IMR-90 (cell line): ENCODE measurements at regions not wholly inside any gene's neighbourhood (a gene's known extent, or its start where the extent isn't known, plus 50 kb on each side); places are given as distances from the start of the nearest gene placed in this dataset.

Experiments used
- ATAC-seq: fragments of 200-7000 bp; cut with Tn5 transposase; 2 replicates; pipeline ENCODE4 v1.9.1; 2020; ENCODE audit warnings: low read depth, mild to moderate bottlenecking, moderate library complexity
- BruUV-seq: library from RNA; stranded (reverse); fragments of 400-500 nt; replicated peaks from 2 replicates; lab custom pipeline; 2021; lab: Mats Ljungman, UMichigan
- CTCF ChIA-PET: fragments of 300-600 bp; formaldehyde crosslinking; extraction: SDS; loops from one replicate; lab custom pipeline; 2021; ENCODE audit warnings: antibody characterized with exemption; lab: Yijun Ruan, JAX
- POLR2A ChIA-PET: fragments of 300-600 bp; sonication (Branson Sonifier 250); formaldehyde crosslinking; loops from one replicate; lab custom pipeline; 2022; ENCODE audit warnings: antibody characterized with exemption; ENCODE audit not compliant: unreplicated experiment; lab: Charles Lee
- DNase-seq: peaks from one replicate; pipeline ENCODE4 v3.0.0; 2013
- H2AFZ ChIP-seq: replicated peaks from 2 replicates; pipeline ENCODE3; 2013; ENCODE audit warnings: low read length, mild to moderate bottlenecking; ENCODE audit not compliant: poor library complexity
- H2AK5ac ChIP-seq: 2 replicates; pipeline ENCODE4 v1.6.1; 2013; ENCODE audit warnings: low read depth, low read length, inconsistent platforms
- H2AK9ac ChIP-seq: replicated peaks from 2 replicates; pipeline ENCODE3; 2013; ENCODE audit warnings: mild to moderate bottlenecking, low read depth, low read length, moderate library complexity; ENCODE audit not compliant: poor library complexity
- H2BK120ac ChIP-seq: 2 replicates; pipeline ENCODE4 v1.6.1; 2013; ENCODE audit warnings: low read depth, low read length, inconsistent platforms
- H2BK15ac ChIP-seq: 3 replicates; pipeline ENCODE4 v1.6.1; 2013; ENCODE audit warnings: low read depth, low read length, inconsistent platforms
- H2BK20ac ChIP-seq: 2 replicates; pipeline ENCODE4 v1.6.1; 2013; ENCODE audit warnings: low read depth, mild to moderate bottlenecking, inconsistent platforms, low read length, moderate library complexity
- H2BK5ac ChIP-seq: 2 replicates; pipeline ENCODE4 v1.6.1; 2013; ENCODE audit warnings: mild to moderate bottlenecking, low read depth, low read length, inconsistent platforms; ENCODE audit not compliant: poor library complexity, severe bottlenecking
- H3K14ac ChIP-seq: replicated peaks from 2 replicates; pipeline ENCODE4 v1.6.1; 2013; ENCODE audit warnings: low read depth, low read length, inconsistent platforms
- H3K18ac ChIP-seq: 2 replicates; pipeline ENCODE4 v1.6.1; 2013; ENCODE audit warnings: low read depth, low read length, control low read depth
- H3K23ac ChIP-seq: 2 replicates; pipeline ENCODE4 v1.6.1; 2013; ENCODE audit warnings: low read depth, low read length, inconsistent platforms
- H3K27ac ChIP-seq: 2 replicates; pipeline ENCODE4 v1.5.1; 2013; ENCODE audit warnings: mild to moderate bottlenecking, control low read depth, low read length; ENCODE audit not compliant: insufficient read depth
- H3K27me3 ChIP-seq: 2 replicates; pipeline ENCODE4 v1.6.1; 2013; ENCODE audit warnings: low read length; ENCODE audit not compliant: control insufficient read depth, insufficient read depth
- H3K36me3 ChIP-seq: 2 replicates; pipeline ENCODE4 v1.6.1; 2013; ENCODE audit warnings: low read length, mixed read lengths; ENCODE audit not compliant: control insufficient read depth, insufficient read depth
- H3K4ac ChIP-seq: 2 replicates; pipeline ENCODE4 v1.6.1; 2013; ENCODE audit warnings: low read depth, low read length, inconsistent platforms
- H3K4me1 ChIP-seq: 2 replicates; pipeline ENCODE4 v1.6.1; 2013; ENCODE audit warnings: low read length, mixed read lengths; ENCODE audit not compliant: control insufficient read depth, insufficient read depth
- H3K4me2 ChIP-seq: 2 replicates; pipeline ENCODE4 v1.6.1; 2013; ENCODE audit warnings: low read depth, mild to moderate bottlenecking, control low read depth, low read length, moderate library complexity
- H3K4me3 ChIP-seq: 2 replicates; pipeline ENCODE4 v1.5.1; 2013; ENCODE audit warnings: low read depth, mild to moderate bottlenecking, control low read depth, low read length, moderate library complexity; ENCODE audit not compliant: insufficient read depth
- H3K56ac ChIP-seq: 2 replicates; pipeline ENCODE4 v1.6.1; 2013; ENCODE audit warnings: low read length, inconsistent platforms; ENCODE audit not compliant: insufficient read depth; ENCODE audit errors: extremely low read depth
- H3K79me1 ChIP-seq, 2 experiments: 2 replicates each; pipeline ENCODE4 v1.6.1; 2013; ENCODE audit warnings: low read length in 2 of 2, inconsistent platforms in 1 of 2, low read depth in 1 of 2
- H3K9ac ChIP-seq: 2 replicates; pipeline ENCODE4 v1.6.1; 2013; ENCODE audit warnings: low read depth, low read length, control low read depth
- H3K9me1 ChIP-seq: 2 replicates; pipeline ENCODE4 v1.6.1; 2013; ENCODE audit warnings: low read length, inconsistent platforms; ENCODE audit not compliant: insufficient read depth
- H3K9me3 ChIP-seq: 2 replicates; pipeline ENCODE4 v1.6.1; 2013; ENCODE audit warnings: low read length; ENCODE audit not compliant: control insufficient read depth, insufficient read depth
- H4K20me1 ChIP-seq: 2 replicates; pipeline ENCODE4 v1.6.1; 2013; ENCODE audit warnings: low read length, inconsistent platforms; ENCODE audit not compliant: insufficient read depth
- H4K5ac ChIP-seq: 2 replicates; pipeline ENCODE4 v1.6.1; 2013; ENCODE audit warnings: mild to moderate bottlenecking, low read depth, low read length, control low read depth
- H4K8ac ChIP-seq, 2 experiments: 2 replicates each; pipeline ENCODE4 v1.6.1; 2013; ENCODE audit warnings: low read depth in 2 of 2, low read length in 2 of 2, control low read depth in 1 of 2, inconsistent platforms in 1 of 2
- H4K91ac ChIP-seq: 2 replicates; pipeline ENCODE4 v1.6.1; 2013; ENCODE audit warnings: low read depth, low read length, inconsistent platforms; ENCODE audit not compliant: insufficient read depth
- BHLHE40 ChIP-seq: fragments of 150-350 bp; IDR thresholded peaks from 2 replicates; pipeline ENCODE4 v1.6.1; 2016; ENCODE audit warnings: mild to moderate bottlenecking, low read depth, low read length
- CEBPB ChIP-seq: IDR thresholded peaks from 2 replicates; pipeline ENCODE4 v1.6.1; 2012; ENCODE audit warnings: low read depth, low read length, improper control_type of control experiment
- CHD1 ChIP-seq: IDR thresholded peaks from 2 replicates; pipeline ENCODE4 v1.6.1; 2012; ENCODE audit warnings: low read depth, low read length, improper control_type of control experiment
- CTCF ChIP-seq: conservative IDR thresholded peaks from 2 replicates; pipeline ENCODE4 v1.5.1; 2012; ENCODE audit warnings: mild to moderate bottlenecking, low read depth, low read length, improper control_type of control experiment
- ELK1 ChIP-seq: fragments of 150-350 bp; IDR thresholded peaks from 2 replicates; pipeline ENCODE4 v1.6.1; 2016; ENCODE audit warnings: low read depth, mild to moderate bottlenecking, low read length, moderate library complexity, borderline replicate concordance
- FOS ChIP-seq: fragments of 150-350 bp; IDR thresholded peaks from 2 replicates; pipeline ENCODE4 v1.6.1; 2016; ENCODE audit warnings: low read depth, low read length
- MAFK ChIP-seq: IDR thresholded peaks from 2 replicates; pipeline ENCODE4 v1.6.1; 2012; ENCODE audit warnings: low read depth, low read length, improper control_type of control experiment
- MAZ ChIP-seq: IDR thresholded peaks from 2 replicates; pipeline ENCODE4 v1.6.1; 2012; ENCODE audit warnings: low read depth, mild to moderate bottlenecking, low read length, improper control_type of control experiment, moderate library complexity, borderline replicate concordance
- MXI1 ChIP-seq: IDR thresholded peaks from 2 replicates; pipeline ENCODE4 v1.6.1; 2012; ENCODE audit warnings: low read depth, mild to moderate bottlenecking, low read length, moderate library complexity, borderline replicate concordance
- NFE2L2 ChIP-seq: fragments of 150-350 bp; IDR thresholded peaks from 2 replicates; pipeline ENCODE4 v1.6.1; 2016; ENCODE audit warnings: low read depth, mild to moderate bottlenecking, low read length
- POLR2A ChIP-seq: IDR thresholded peaks from 2 replicates; pipeline ENCODE4 v1.6.1; 2012; ENCODE audit warnings: mild to moderate bottlenecking, low read depth, low read length
- RAD21 ChIP-seq: IDR thresholded peaks from 2 replicates; pipeline ENCODE4 v1.6.1; 2012; ENCODE audit warnings: low read length, improper control_type of control experiment
- RFX5 ChIP-seq: IDR thresholded peaks from 2 replicates; pipeline ENCODE4 v1.8.0; 2012; ENCODE audit warnings: low read depth, mild to moderate bottlenecking, low read length, moderate library complexity
- SMC3 ChIP-seq: fragments of 150-350 bp; IDR thresholded peaks from 2 replicates; pipeline ENCODE4 v1.6.1; 2016; ENCODE audit warnings: low read depth, mild to moderate bottlenecking, antibody characterized with exemption, low read length, moderate library complexity
- USF2 ChIP-seq: fragments of 150-350 bp; IDR thresholded peaks from 2 replicates; pipeline ENCODE4 v1.6.1; 2017; ENCODE audit warnings: mild to moderate bottlenecking, antibody characterized with exemption, low read length, low read depth
- WGBS, 2 experiments: methylation state at CpG; one replicate each; pipeline versions ENCODE4 v1.1.5 to v1.1.7; 2013; ENCODE audit warnings: missing lambda C conversion rate in 2 of 2; ENCODE audit not compliant: insufficient read length in 1 of 2; ENCODE audit errors: extremely low coverage in 2 of 2; 5-methylcytosine and 5-hydroxymethylcytosine counted together
- dilution Hi-C: fragments of 300-500 bp; cut with HindIII; formaldehyde crosslinking; loops from one replicate; pipeline ENCODE4 v1.14.3; 2018; ENCODE audit warnings: low sequenced_read_pairs; ENCODE audit not compliant: unreplicated experiment
- in situ Hi-C: fragments of 300-500 bp; cut with MboI; formaldehyde crosslinking; loops from 3 replicates; pipeline ENCODE4 v1.14.3; 2019; ENCODE audit warnings: low sequenced_read_pairs, inconsistent platforms, mixed read lengths
- intact Hi-C: fragments of 100-400 bp; cut with micrococcal nuclease; formaldehyde crosslinking; loops from 2 replicates; pipeline ENCODE4 v1.10.0; 2022

- Histone ChIP-seq H3K4ac (no peak overlapping the region), H3K4me1 (no peaks in the 10 kb centered on the region; the same call in 1 of the 2 replicates), H3K36me3 (peaks cover 4% of the 10 kb centered on the region; the same call in 1 of the 2 replicates), H2AFZ (no peak overlapping the region), H2AK9ac (no peak overlapping the region), H3K4me3 (no peak overlapping the region), H3K23ac (no peak overlapping the region), H3K9me1 (peaks cover 3% of the 10 kb centered on the region; the same call in 1 of the 2 replicates), H2BK120ac (no peak overlapping the region), H3K14ac (no peak overlapping the region), H3K4me2 (no peak overlapping the region), H3K18ac (no peak overlapping the region), H3K9me3 (no peaks in the 10 kb centered on the region), H2BK5ac (no peak overlapping the region), H2BK15ac (no peak overlapping the region), H3K27me3 (no peaks in the 10 kb centered on the region), H2BK20ac (no peak overlapping the region), H2AK5ac (no peak overlapping the region), H3K9ac (no peak overlapping the region), H4K8ac (no peak overlapping the region), H3K79me1 (no peaks in the 10 kb centered on the region), H4K5ac (no peak overlapping the region), H3K27ac (no peak overlapping the region), H4K91ac (no peak overlapping the region), H4K20me1 (no peaks in the 10 kb centered on the region), H3K56ac (no peak overlapping the region)
- DNase-seq = no peak
- no peak for ATAC-seq
- no TSS peak for BruUV-seq
- dilution Hi-C loops (no loop called here), intact Hi-C loops (no loop called here), in situ Hi-C loops (no loop called here)
- ChIA-PET POLR2A (no interaction called here), CTCF (no interaction called here)
- WGBS, 2 experiments = no CpG with 5 or more reads among the region's 3 CpGs
- TF ChIP-seq RAD21 = no peak
- no peak for TF ChIP-seq CTCF
- no peak for TF ChIP-seq ELK1
- TF ChIP-seq SMC3 = no peak
- TF ChIP-seq MAZ = no peak
- TF ChIP-seq RFX5 = no peak
- TF ChIP-seq CHD1 = no peak
- no peak for TF ChIP-seq MXI1
- no peak for TF ChIP-seq BHLHE40
- TF ChIP-seq MAFK = no peak
- no peak for TF ChIP-seq FOS
- no peak for TF ChIP-seq NFE2L2
- no peak for TF ChIP-seq POLR2A
- no peak for TF ChIP-seq USF2
- no peak for TF ChIP-seq CEBPB
These were observed 96.4 kb downstream of the SYNE3 start for GRCh38 chr14:95420060-95420459.
